ENCODE measurements at regions not wholly inside any gene's neighbourhood (a gene's known extent, or its start where the extent isn't known, plus 50 kb on each side); places are given as distances from the start of the nearest gene placed in this dataset.

- no peak for DNase-seq (ENCODE audit: low read depth)
Observed at GRCh38 chr15:69747193-69747592, 294.6 kb downstream of the RPLP1 start.

- DNase-seq (ENCODE audit: low read depth): no peak
Observed at GRCh38 chr15:69748131-69748530, 295.5 kb downstream of the RPLP1 start.

- no peak for DNase-seq (ENCODE audit: low read depth)
Observed at GRCh38 chr15:69748576-69749185, 296.1 kb downstream of the RPLP1 start.

GRCh38 chr15:69749274-69749673, 296.7 kb downstream of the RPLP1 start:
- DNase-seq (ENCODE audit: low read depth): no peak

GRCh38 chr15:69749797-69750196, 297.2 kb downstream of the RPLP1 start:
- DNase-seq (ENCODE audit: low read depth): peak; percentile 24

GRCh38 chr15:69750253-69750652, 297.6 kb downstream of the RPLP1 start:
- no peak for DNase-seq (ENCODE audit: low read depth)

GRCh38 chr15:69751147-69751546, 298.5 kb downstream of the RPLP1 start:
- no peak for DNase-seq (ENCODE audit: low read depth)

GRCh38 chr15:69751566-69751965, 298.9 kb downstream of the RPLP1 start:
- DNase-seq (ENCODE audit: low read depth): no peak

- no peak for DNase-seq (ENCODE audit: low read depth)
Observed at GRCh38 chr15:69753867-69754266, 301.2 kb downstream of the RPLP1 start.

GRCh38 chr15:69754313-69754712, 301.7 kb downstream of the RPLP1 start:
- DNase-seq (ENCODE audit: low read depth): no peak

GRCh38 chr15:69755551-69756310, 303.1 kb downstream of the RPLP1 start:
- DNase-seq (ENCODE audit: low read depth): peak; percentile 29

GRCh38 chr15:69756440-69756839, 303.8 kb downstream of the RPLP1 start:
- DNase-seq (ENCODE audit: low read depth): no peak

GRCh38 chr15:69757186-69757585, 304.6 kb downstream of the RPLP1 start:
- peak; percentile 47 for DNase-seq (ENCODE audit: low read depth)

GRCh38 chr15:69758291-69758771, 305.7 kb downstream of the RPLP1 start:
- DNase-seq (ENCODE audit: low read depth): peak; percentile 27

GRCh38 chr15:69758810-69759790, 306.5 kb downstream of the RPLP1 start:
- peak; percentile 85 for DNase-seq (ENCODE audit: low read depth)

GRCh38 chr15:69760258-69760845, 307.7 kb downstream of the RPLP1 start:
- peak; percentile 24 for DNase-seq (ENCODE audit: low read depth)

GRCh38 chr15:69760890-69761568, 308.4 kb downstream of the RPLP1 start:
- DNase-seq (ENCODE audit: low read depth): peak; percentile 97

- DNase-seq (ENCODE audit: low read depth): no peak
Observed at GRCh38 chr15:69762373-69763148, 309.9 kb downstream of the RPLP1 start.

GRCh38 chr15:69763831-69764230, 311.2 kb downstream of the RPLP1 start:
- DNase-seq (ENCODE audit: low read depth): no peak

GRCh38 chr15:69766156-69766555, 313.5 kb downstream of the RPLP1 start:
- no peak for DNase-seq (ENCODE audit: low read depth)

- no peak for DNase-seq (ENCODE audit: low read depth)
Observed at GRCh38 chr15:69767191-69767590, 314.6 kb downstream of the RPLP1 start.
